ENCODE measurements at regions not wholly inside any gene's neighbourhood (a gene's known extent, or its start where the extent isn't known, plus 50 kb on each side); places are given as distances from the start of the nearest gene placed in this dataset.

DNA sequence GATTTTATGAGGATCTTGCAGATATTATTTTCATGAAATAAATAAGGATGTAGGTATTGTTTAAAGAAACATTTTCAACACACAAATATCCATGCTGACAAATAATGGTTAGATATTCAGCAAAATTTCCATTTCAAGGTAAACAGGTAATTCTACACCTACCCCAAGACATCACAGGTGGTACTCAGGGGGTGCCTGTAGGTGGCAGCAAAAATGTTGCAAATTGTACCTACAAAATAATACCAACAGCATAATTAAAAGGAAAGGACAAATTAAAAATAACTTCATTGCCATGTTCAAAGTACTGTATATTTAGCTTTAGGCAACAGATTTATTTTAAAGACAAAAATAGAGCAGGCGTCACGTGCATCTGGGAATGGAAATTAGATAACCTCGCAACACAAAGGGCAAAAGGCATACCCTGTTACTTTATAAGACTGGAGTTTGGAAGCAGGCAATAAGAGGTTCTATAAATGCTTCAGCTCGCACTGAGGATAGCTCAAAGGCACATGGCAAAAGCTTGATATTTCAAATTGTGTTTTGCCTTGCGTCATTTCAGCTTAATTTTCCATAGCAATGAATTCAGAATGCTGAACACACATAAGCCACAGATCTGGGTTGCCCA is 630.5 kb downstream of the TDRD15 start:
- Histone ChIP-seq H3K36me3 (ENCODE audit: control insufficient read depth in 3 of 3, insufficient read depth in 3 of 3, low read length in 3 of 3) (no peaks in the 10 kb centered on the region), H3K9me3 (ENCODE audit: control insufficient read depth in 3 of 3, low read length in 3 of 3) (no peaks in the 10 kb centered on the region), H3K4me3 (ENCODE audit: low read length in 3 of 3) (no peak overlapping the region), H3K9ac (ENCODE audit: low read depth in 1 of 3, low read length in 3 of 3) (no peak overlapping the region), H3K4me1 (ENCODE audit: control insufficient read depth in 3 of 3, insufficient read depth in 3 of 3, low read length in 3 of 3) (no peaks in the 10 kb centered on the region), H3K27me3 (ENCODE audit: control insufficient read depth in 3 of 3, insufficient read depth in 3 of 3, low read length in 3 of 3) (no peaks in the 10 kb centered on the region), H3K27ac (ENCODE audit: low read depth, low read length) (no peak overlapping the region)

DNA sequence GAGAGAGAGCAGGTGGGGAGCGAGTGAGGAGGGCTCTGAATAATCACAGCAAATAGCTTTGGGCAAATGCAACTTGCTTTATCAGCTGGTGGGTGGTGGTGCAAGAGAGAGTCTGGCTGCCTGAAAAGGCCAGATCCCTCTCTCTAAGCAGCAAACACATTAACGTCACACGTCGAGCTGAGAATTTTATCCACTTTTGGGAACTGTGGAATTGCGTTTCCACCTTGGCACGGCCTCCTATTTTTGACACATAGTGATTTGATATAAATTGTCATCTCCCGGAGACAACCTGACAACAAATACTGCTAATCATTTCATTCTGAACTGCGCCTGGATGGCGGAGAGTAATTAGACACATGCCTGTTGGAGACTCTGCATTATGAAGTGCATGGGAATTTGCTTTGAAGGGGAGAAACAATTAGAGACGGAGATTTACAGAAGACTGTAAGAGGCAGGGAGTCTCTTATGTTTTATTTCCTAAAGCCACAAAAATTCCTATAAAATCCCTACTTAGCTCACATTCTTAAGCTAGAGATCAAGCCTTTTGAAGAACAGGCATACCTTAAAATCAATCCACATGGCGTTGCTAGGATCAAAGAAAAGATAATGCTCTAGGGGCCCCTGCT is 634.1 kb downstream of the TDRD15 start:
- H3K36me3 ChIP-seq (ENCODE audit: control insufficient read depth in 3 of 3, insufficient read depth in 3 of 3, low read length in 3 of 3), result no peaks in the 10 kb centered on the region
- no peaks in the 10 kb centered on the region for H3K9me3 ChIP-seq (ENCODE audit: control insufficient read depth in 3 of 3, low read length in 3 of 3)
- no peaks in the 10 kb centered on the region for H3K27me3 ChIP-seq (ENCODE audit: control insufficient read depth in 3 of 3, insufficient read depth in 3 of 3, low read length in 3 of 3)
- H3K27ac ChIP-seq (ENCODE audit: low read depth, low read length), result no peak overlapping the region
- no peaks in the 10 kb centered on the region for H3K4me1 ChIP-seq (ENCODE audit: control insufficient read depth in 3 of 3, insufficient read depth in 3 of 3, low read length in 3 of 3)
- H3K4me3 ChIP-seq (ENCODE audit: low read length in 3 of 3), result no peak overlapping the region
- no peak overlapping the region for H3K9ac ChIP-seq (ENCODE audit: low read depth in 1 of 3, low read length in 3 of 3)

GRCh38 chr2:21759819-21760218 is 636.1 kb downstream of the TDRD15 start:
- Histone ChIP-seq H3K36me3 (ENCODE audit: control insufficient read depth in 3 of 3, insufficient read depth in 3 of 3, low read length in 3 of 3) (no peaks in the 10 kb centered on the region), H3K9ac (ENCODE audit: low read depth in 1 of 3, low read length in 3 of 3) (no peak overlapping the region), H3K27me3 (ENCODE audit: control insufficient read depth in 3 of 3, insufficient read depth in 3 of 3, low read length in 3 of 3) (no peaks in the 10 kb centered on the region), H3K4me1 (ENCODE audit: control insufficient read depth in 3 of 3, insufficient read depth in 3 of 3, low read length in 3 of 3) (no peaks in the 10 kb centered on the region), H3K4me3 (ENCODE audit: low read length in 3 of 3) (no peak overlapping the region), H3K27ac (ENCODE audit: low read depth, low read length) (no peak overlapping the region), H3K9me3 (ENCODE audit: control insufficient read depth in 3 of 3, low read length in 3 of 3) (peaks cover 0 to 5% (median 0%) of the 10 kb centered on the region in 3 donors)

GRCh38 chr2:21761361-21761760 is 637.6 kb downstream of the TDRD15 start:
- no peak overlapping the region for H3K9ac ChIP-seq (ENCODE audit: low read depth in 1 of 3, low read length in 3 of 3)
- H3K36me3 ChIP-seq (ENCODE audit: control insufficient read depth in 3 of 3, insufficient read depth in 3 of 3, low read length in 3 of 3), result no peaks in the 10 kb centered on the region
- H3K4me1 ChIP-seq (ENCODE audit: control insufficient read depth in 3 of 3, insufficient read depth in 3 of 3, low read length in 3 of 3), result no peaks in the 10 kb centered on the region
- peaks cover 0 to 5% (median 0%) of the 10 kb centered on the region in 3 donors for H3K9me3 ChIP-seq (ENCODE audit: control insufficient read depth in 3 of 3, low read length in 3 of 3)
- no peaks in the 10 kb centered on the region for H3K27me3 ChIP-seq (ENCODE audit: control insufficient read depth in 3 of 3, insufficient read depth in 3 of 3, low read length in 3 of 3)
- H3K27ac ChIP-seq (ENCODE audit: low read depth, low read length), result no peak overlapping the region
- no peak overlapping the region for H3K4me3 ChIP-seq (ENCODE audit: low read length in 3 of 3)

DNA sequence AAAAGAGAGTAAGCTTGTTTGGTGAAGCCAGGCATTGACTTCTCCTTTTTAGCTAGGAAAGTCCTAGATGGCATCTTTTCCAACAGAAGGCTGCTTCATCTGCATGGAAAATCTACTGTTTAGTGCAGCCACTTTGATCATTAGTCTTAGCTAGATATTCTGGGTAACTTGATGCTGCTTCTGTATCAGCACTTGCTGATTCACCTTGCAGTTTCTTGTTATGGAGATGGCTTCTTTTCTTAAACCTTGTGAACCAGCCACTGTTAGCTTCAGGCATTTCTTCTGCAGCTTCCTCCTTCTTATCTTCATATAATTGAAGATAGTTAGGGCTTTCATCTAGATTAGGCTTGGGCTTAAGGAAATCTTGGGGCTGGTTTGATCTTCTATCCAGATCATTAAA is 639.7 kb downstream of the TDRD15 start:
- Histone ChIP-seq H3K4me3 (ENCODE audit: low read length in 3 of 3) (no peak overlapping the region), H3K9ac (ENCODE audit: low read depth in 1 of 3, low read length in 3 of 3) (no peak overlapping the region), H3K4me1 (ENCODE audit: control insufficient read depth in 3 of 3, insufficient read depth in 3 of 3, low read length in 3 of 3) (no peaks in the 10 kb centered on the region), H3K9me3 (ENCODE audit: control insufficient read depth in 3 of 3, low read length in 3 of 3) (peaks cover 0 to 5% (median 0%) of the 10 kb centered on the region in 3 donors), H3K27me3 (ENCODE audit: control insufficient read depth in 3 of 3, insufficient read depth in 3 of 3, low read length in 3 of 3) (no peaks in the 10 kb centered on the region), H3K27ac (ENCODE audit: low read depth, low read length) (no peak overlapping the region), H3K36me3 (ENCODE audit: control insufficient read depth in 3 of 3, insufficient read depth in 3 of 3, low read length in 3 of 3) (no peaks in the 10 kb centered on the region)

- no peak overlapping the region for H3K27ac ChIP-seq (ENCODE audit: low read depth, low read length)
- H3K27me3 ChIP-seq (ENCODE audit: control insufficient read depth in 3 of 3, insufficient read depth in 3 of 3, low read length in 3 of 3), result no peaks in the 10 kb centered on the region
- no peaks in the 10 kb centered on the region for H3K9me3 ChIP-seq (ENCODE audit: control insufficient read depth in 3 of 3, low read length in 3 of 3)
- no peak overlapping the region for H3K9ac ChIP-seq (ENCODE audit: low read depth in 1 of 3, low read length in 3 of 3)
- H3K36me3 ChIP-seq (ENCODE audit: control insufficient read depth in 3 of 3, insufficient read depth in 3 of 3, low read length in 3 of 3), result no peaks in the 10 kb centered on the region
- no peak overlapping the region for H3K4me3 ChIP-seq (ENCODE audit: low read length in 3 of 3)
- peaks cover 0 to 3% (median 0%) of the 10 kb centered on the region in 3 donors for H3K4me1 ChIP-seq (ENCODE audit: control insufficient read depth in 3 of 3, insufficient read depth in 3 of 3, low read length in 3 of 3)
Measured at GRCh38 chr2:21770787-21771186, 647.0 kb downstream of the TDRD15 start.

DNA sequence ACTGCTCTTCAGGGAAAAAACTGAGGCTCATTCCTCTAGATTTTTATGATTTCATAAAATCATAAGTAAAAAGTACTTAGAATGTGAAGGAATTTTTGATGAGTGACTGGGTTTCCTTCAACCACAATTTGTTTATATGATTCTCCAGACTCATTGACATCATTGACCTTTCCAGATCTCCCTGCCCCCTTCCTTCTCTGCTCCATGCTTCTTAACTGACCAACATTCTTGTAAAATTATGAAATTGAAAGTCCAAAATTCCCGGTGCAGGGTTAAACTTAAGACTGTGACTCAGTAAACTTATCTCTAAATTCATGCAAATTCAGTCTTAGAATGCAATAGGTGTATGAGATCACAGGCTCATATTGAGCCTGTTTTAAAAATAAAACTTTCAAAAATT is 648.9 kb downstream of the TDRD15 start:
- no peaks in the 10 kb centered on the region for H3K9me3 ChIP-seq (ENCODE audit: control insufficient read depth in 3 of 3, low read length in 3 of 3)
- no peaks in the 10 kb centered on the region for H3K27me3 ChIP-seq (ENCODE audit: control insufficient read depth in 3 of 3, insufficient read depth in 3 of 3, low read length in 3 of 3)
- H3K27ac ChIP-seq (ENCODE audit: low read depth, low read length), result no peak overlapping the region
- no peak overlapping the region for H3K9ac ChIP-seq (ENCODE audit: low read depth in 1 of 3, low read length in 3 of 3)
- no peak overlapping the region for H3K4me3 ChIP-seq (ENCODE audit: low read length in 3 of 3)
- no peaks in the 10 kb centered on the region for H3K36me3 ChIP-seq (ENCODE audit: control insufficient read depth in 3 of 3, insufficient read depth in 3 of 3, low read length in 3 of 3)
- H3K4me1 ChIP-seq (ENCODE audit: control insufficient read depth in 3 of 3, insufficient read depth in 3 of 3, low read length in 3 of 3), result peaks cover 0 to 3% (median 0%) of the 10 kb centered on the region in 3 donors

- Histone ChIP-seq H3K9ac (ENCODE audit: low read depth in 1 of 3, low read length in 3 of 3) (no peak overlapping the region), H3K27me3 (ENCODE audit: control insufficient read depth in 3 of 3, insufficient read depth in 3 of 3, low read length in 3 of 3) (no peaks in the 10 kb centered on the region), H3K36me3 (ENCODE audit: control insufficient read depth in 3 of 3, insufficient read depth in 3 of 3, low read length in 3 of 3) (no peaks in the 10 kb centered on the region), H3K27ac (ENCODE audit: low read depth, low read length) (no peak overlapping the region), H3K4me1 (ENCODE audit: control insufficient read depth in 3 of 3, insufficient read depth in 3 of 3, low read length in 3 of 3) (peaks cover 0 to 3% (median 0%) of the 10 kb centered on the region in 3 donors), H3K9me3 (ENCODE audit: control insufficient read depth in 3 of 3, low read length in 3 of 3) (no peaks in the 10 kb centered on the region), H3K4me3 (ENCODE audit: low read length in 3 of 3) (no peak overlapping the region)
Measured at GRCh38 chr2:21773168-21773567, 649.4 kb downstream of the TDRD15 start.

DNA sequence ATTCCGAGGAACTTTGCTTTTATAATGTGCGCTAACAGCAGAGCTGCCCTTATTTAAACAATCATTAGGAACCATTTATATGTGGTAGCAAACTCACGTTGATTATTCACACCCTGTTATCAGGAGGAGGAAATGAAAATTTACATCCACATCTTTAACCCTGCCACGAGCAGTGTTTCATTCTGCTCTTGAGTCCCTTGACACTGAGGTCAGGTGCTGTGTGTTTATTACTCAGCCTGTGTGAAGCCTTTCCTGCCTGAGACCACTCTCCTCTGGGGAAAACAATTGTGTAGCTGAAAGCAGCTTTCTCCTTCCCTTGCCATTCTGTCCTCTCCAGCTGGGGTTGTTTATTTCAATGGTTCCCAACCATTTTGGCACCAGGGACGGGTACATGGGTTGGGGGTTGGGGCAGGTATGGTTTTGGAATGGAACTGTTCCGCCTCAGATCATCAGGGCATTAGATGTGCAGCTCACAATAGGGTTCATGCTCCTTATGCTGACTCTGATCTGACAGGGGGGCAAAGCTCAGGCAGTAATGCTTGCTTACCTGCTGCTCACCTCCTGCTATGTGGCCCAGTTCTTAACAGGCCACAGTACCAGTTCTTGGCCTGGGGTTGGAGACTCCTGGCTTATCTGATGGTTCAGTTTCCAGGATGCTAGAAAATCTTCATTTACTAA is 651.1 kb downstream of the TDRD15 start:
- H3K4me1 ChIP-seq (ENCODE audit: control insufficient read depth in 3 of 3, insufficient read depth in 3 of 3, low read length in 3 of 3), result peaks cover 0 to 3% (median 0%) of the 10 kb centered on the region in 3 donors
- H3K27me3 ChIP-seq (ENCODE audit: control insufficient read depth in 3 of 3, insufficient read depth in 3 of 3, low read length in 3 of 3), result no peaks in the 10 kb centered on the region
- no peak overlapping the region for H3K4me3 ChIP-seq (ENCODE audit: low read length in 3 of 3)

DNA sequence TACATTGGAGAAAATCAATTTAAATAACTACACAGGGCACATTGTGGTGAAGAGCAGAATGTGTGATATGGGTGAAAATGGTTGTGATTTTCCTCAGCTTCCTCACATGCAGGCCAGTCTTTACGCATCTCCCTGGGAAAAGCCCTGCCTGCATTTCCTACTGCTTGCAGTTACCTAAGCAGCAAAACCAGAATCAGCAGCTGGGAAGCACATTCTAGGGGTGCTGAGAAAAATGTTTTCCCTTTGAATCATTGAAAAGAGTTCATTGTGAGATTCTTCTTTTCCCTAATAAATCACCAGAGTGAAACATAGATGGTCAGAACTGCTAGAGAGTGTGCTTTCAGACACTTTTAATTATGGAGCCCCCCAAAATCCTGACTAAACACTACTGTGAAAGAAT is 656.0 kb downstream of the TDRD15 start:
- H3K27ac ChIP-seq (ENCODE audit: low read depth, low read length), result no peak overlapping the region
- no peaks in the 10 kb centered on the region for H3K36me3 ChIP-seq (ENCODE audit: control insufficient read depth in 3 of 3, insufficient read depth in 3 of 3, low read length in 3 of 3)
- H3K9ac ChIP-seq (ENCODE audit: low read depth in 1 of 3, low read length in 3 of 3), result no peak overlapping the region
- peaks cover 0 to 3% (median 0%) of the 10 kb centered on the region in 3 donors for H3K4me1 ChIP-seq (ENCODE audit: control insufficient read depth in 3 of 3, insufficient read depth in 3 of 3, low read length in 3 of 3)
- no peak overlapping the region for H3K4me3 ChIP-seq (ENCODE audit: low read length in 3 of 3)
- H3K27me3 ChIP-seq (ENCODE audit: control insufficient read depth in 3 of 3, insufficient read depth in 3 of 3, low read length in 3 of 3), result no peaks in the 10 kb centered on the region
- no peaks in the 10 kb centered on the region for H3K9me3 ChIP-seq (ENCODE audit: control insufficient read depth in 3 of 3, low read length in 3 of 3)

More for the DNA sequence above, 651.1 kb downstream of the TDRD15 start:
- H3K36me3 ChIP-seq (ENCODE audit: control insufficient read depth in 3 of 3, insufficient read depth in 3 of 3, low read length in 3 of 3), result no peaks in the 10 kb centered on the region
- H3K27ac ChIP-seq (ENCODE audit: low read depth, low read length), result no peak overlapping the region
- no peak overlapping the region for H3K9ac ChIP-seq (ENCODE audit: low read depth in 1 of 3, low read length in 3 of 3)
- no peaks in the 10 kb centered on the region for H3K9me3 ChIP-seq (ENCODE audit: control insufficient read depth in 3 of 3, low read length in 3 of 3)
